Fibroblast of lung (primary cell): ENCODE measurements at regions not wholly inside any gene's neighbourhood (a gene's known extent, or its start where the extent isn't known, plus 50 kb on each side); places are given as distances from the start of the nearest gene placed in this dataset.

Experiments used
- DNase-seq, 2 donors: peaks; one replicate each; pipeline versions ENCODE4 v3.0.0 to v3.0.0-alpha.2; 2010; ENCODE audit warnings: low read depth in 2 of 2
- H2AFZ ChIP-seq: 2 replicates; pipeline ENCODE4 v1.5.1; 2012; ENCODE audit warnings: low read length, control low read depth, inconsistent platforms
- H3K27ac ChIP-seq: 2 replicates; pipeline ENCODE4 v1.5.1; 2011; ENCODE audit warnings: low read length, control low read depth; ENCODE audit not compliant: insufficient read depth
- H3K27me3 ChIP-seq: 2 replicates; pipeline ENCODE4 v1.5.1; 2011; ENCODE audit warnings: mild to moderate bottlenecking, low read length; ENCODE audit not compliant: control insufficient read depth, insufficient read depth
- H3K36me3 ChIP-seq: 2 replicates; pipeline ENCODE4 v1.5.1; 2011; ENCODE audit warnings: low read length; ENCODE audit not compliant: control insufficient read depth, insufficient read depth
- H3K4me1 ChIP-seq: 2 replicates; pipeline ENCODE4 v1.5.1; 2011; ENCODE audit warnings: low read length; ENCODE audit not compliant: control insufficient read depth, insufficient read depth; ENCODE audit errors: extremely low read depth
- H3K4me2 ChIP-seq: 2 replicates; pipeline ENCODE4 v1.5.1; 2011; ENCODE audit warnings: low read length, control low read depth; ENCODE audit not compliant: insufficient read depth; ENCODE audit errors: extremely low read depth
- H3K4me3 ChIP-seq, 4 experiments: fragments of 200-600 bp in 1 of 4; sonication (generic) in 1 of 4; replicated peaks in 1 of 4; 2 replicates each; pipeline ENCODE4 v1.5.1; 2011 to 2016; ENCODE audit warnings: low read length in 4 of 4, low read depth in 3 of 4, mild to moderate bottlenecking in 3 of 4, control low read depth in 2 of 4, inconsistent platforms in 1 of 4, mixed read lengths in 1 of 4; ENCODE audit not compliant: insufficient read depth in 1 of 4; ENCODE audit errors: control extremely low read depth in 1 of 4
- H3K79me2 ChIP-seq: 2 replicates; pipeline ENCODE4 v1.5.1; 2012; ENCODE audit warnings: mild to moderate bottlenecking, low read length, inconsistent platforms; ENCODE audit not compliant: control insufficient read depth, insufficient read depth
- H3K9ac ChIP-seq: 2 replicates; pipeline ENCODE4 v1.5.1; 2011; ENCODE audit warnings: mild to moderate bottlenecking, low read length, control low read depth; ENCODE audit not compliant: insufficient read depth
- H3K9me3 ChIP-seq: 2 replicates; pipeline ENCODE4 v1.5.1; 2012; ENCODE audit warnings: low read depth, low read length; ENCODE audit not compliant: control insufficient read depth, insufficient read depth
- H4K20me1 ChIP-seq: 2 replicates; pipeline ENCODE4 v1.5.1; 2011; ENCODE audit warnings: low read length; ENCODE audit not compliant: control insufficient read depth, insufficient read depth; ENCODE audit errors: extremely low read depth
- EZH2 ChIP-seq: IDR thresholded peaks from 2 replicates; pipeline ENCODE4 v1.5.1; 2012; ENCODE audit warnings: low read length, control low read depth, mild to moderate bottlenecking; ENCODE audit errors: missing control alignments
- TF ChIP-seq, protein P1 (sequence below), 2 donors: IDR thresholded peaks in 1 of 2; conservative IDR thresholded peaks in 1 of 2; 1 replicate in 1 of 2; 2 replicates in 1 of 2; pipeline ENCODE4 v1.5.1; 2011 to 2012; ENCODE audit warnings: low read length in 2 of 2, control low read depth in 1 of 2, inconsistent platforms in 1 of 2, low read depth in 1 of 2, mild to moderate bottlenecking in 1 of 2

DNA sequence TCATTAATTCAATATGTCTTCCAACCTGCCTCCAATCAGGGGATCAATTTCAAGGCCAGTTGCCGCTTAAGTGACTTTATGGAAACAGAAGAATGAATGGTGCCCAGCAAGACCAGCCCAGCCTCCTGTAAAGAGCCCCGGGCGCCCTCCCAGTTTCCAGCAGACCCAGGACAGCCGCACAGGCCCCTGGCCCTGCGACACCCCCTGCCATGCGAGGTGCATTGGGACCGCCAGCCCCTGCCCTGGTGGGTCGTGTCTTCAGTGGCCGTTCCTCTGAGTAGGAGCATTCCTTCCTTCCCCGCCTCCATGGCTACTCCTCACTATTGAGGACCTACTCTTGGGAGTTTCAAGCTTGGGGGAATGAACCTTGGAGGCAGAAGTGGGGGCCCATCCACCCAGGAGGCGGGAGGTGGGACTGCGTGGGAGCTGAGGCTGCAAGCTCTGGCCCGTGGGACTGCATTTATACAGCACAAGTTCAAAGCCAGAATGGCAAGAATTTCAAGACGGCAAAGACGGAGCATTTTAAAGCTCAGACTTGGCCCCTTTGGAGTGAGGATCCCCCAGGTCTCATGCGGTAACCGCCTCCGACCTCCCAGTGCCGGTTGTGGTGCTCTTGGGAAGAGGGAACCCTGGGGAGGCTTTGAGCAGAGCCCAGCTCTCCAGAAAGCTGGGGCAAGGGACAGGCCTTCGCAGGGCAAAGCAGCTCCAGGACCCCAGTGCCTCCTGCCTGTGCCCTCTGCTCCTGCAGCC is 73.1 kb upstream of the ACTRT2 start:
- H3K9ac ChIP-seq, result no peak overlapping the region
- H3K79me2 ChIP-seq, result no peaks in the 10 kb centered on the region
- no peak for DNase-seq
- no peaks in the 10 kb centered on the region for H4K20me1 ChIP-seq
- no peaks in the 10 kb centered on the region for H3K36me3 ChIP-seq
- H3K9me3 ChIP-seq, result peaks cover 6% of the 10 kb centered on the region
- no peak overlapping the region for H3K4me3 ChIP-seq
- H2AFZ ChIP-seq, result no peak overlapping the region
- no peaks in the 10 kb centered on the region for H3K4me1 ChIP-seq
- no peak for TF ChIP-seq EZH2
- no peaks in the 10 kb centered on the region for H3K27me3 ChIP-seq
- H3K27ac ChIP-seq, result no peak overlapping the region
- H3K4me2 ChIP-seq, result no peak overlapping the region

DNA sequence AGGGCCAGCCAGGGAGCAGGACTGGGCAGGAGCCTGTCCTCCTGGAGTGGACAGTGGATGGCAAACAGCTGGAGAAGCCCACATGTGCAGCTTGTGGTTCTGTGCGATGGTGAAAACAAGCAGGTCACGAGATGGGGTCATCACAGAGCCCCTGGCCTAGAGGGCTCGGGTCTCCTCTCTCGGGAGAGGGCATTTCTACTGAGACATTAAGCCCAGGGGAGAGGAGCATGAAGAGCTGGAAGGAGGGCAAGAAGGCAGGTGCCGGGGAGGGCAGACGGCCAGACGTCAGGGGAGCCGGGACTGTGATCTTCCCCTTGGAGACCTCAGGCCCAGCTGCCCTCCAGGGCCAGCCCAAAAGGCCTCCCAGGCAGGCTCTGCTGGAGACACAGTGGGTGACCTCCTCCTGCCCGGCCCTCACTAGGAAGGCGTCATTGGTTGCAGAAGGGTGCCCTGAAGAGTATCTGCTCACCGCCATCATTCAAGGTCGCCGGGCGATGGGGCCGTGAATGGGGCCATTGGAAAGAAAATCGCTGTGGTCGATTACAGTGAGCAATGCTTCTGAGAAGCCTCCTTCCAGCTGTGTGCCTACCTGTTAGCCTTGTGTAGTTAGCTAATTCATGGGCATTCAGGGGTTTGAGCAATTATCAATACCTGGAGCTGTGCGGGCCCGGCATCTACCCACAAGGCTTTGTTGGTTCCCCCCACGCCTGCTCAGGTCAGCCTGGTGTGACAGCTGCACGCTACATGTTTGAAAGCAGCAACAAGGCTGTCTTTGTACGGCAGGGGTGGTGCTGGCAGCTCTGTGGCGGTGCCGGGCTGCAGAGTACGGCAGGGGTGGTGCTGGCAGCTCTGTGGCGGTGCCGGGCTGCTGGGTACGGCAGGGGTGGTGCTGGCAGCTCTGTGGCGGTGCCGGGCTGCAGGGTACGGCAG is 72.3 kb upstream of the ACTRT2 start:
- H3K27ac ChIP-seq, result no peak overlapping the region
- no peaks in the 10 kb centered on the region for H3K27me3 ChIP-seq
- no peak overlapping the region for H3K4me3 ChIP-seq
- no peak overlapping the region for H2AFZ ChIP-seq
- H3K4me1 ChIP-seq, result no peaks in the 10 kb centered on the region
- H3K9ac ChIP-seq, result no peak overlapping the region
- TF ChIP-seq EZH2, result no peak
- TF ChIP-seq, protein P1, sequence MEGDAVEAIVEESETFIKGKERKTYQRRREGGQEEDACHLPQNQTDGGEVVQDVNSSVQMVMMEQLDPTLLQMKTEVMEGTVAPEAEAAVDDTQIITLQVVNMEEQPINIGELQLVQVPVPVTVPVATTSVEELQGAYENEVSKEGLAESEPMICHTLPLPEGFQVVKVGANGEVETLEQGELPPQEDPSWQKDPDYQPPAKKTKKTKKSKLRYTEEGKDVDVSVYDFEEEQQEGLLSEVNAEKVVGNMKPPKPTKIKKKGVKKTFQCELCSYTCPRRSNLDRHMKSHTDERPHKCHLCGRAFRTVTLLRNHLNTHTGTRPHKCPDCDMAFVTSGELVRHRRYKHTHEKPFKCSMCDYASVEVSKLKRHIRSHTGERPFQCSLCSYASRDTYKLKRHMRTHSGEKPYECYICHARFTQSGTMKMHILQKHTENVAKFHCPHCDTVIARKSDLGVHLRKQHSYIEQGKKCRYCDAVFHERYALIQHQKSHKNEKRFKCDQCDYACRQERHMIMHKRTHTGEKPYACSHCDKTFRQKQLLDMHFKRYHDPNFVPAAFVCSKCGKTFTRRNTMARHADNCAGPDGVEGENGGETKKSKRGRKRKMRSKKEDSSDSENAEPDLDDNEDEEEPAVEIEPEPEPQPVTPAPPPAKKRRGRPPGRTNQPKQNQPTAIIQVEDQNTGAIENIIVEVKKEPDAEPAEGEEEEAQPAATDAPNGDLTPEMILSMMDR (conservative IDR thresholded peaks at IDR 0.05 in 1 of 2, IDR thresholded peaks at IDR 0.05 in 1 of 2; ENCODE audit: low read depth in 1 of 2, low read length in 2 of 2), result no peak
- H4K20me1 ChIP-seq, result no peaks in the 10 kb centered on the region
- peaks cover 6% of the 10 kb centered on the region for H3K9me3 ChIP-seq
- H3K4me2 ChIP-seq, result no peak overlapping the region
- H3K36me3 ChIP-seq, result no peaks in the 10 kb centered on the region
- H3K79me2 ChIP-seq, result no peaks in the 10 kb centered on the region
- DNase-seq, result no peak

DNA sequence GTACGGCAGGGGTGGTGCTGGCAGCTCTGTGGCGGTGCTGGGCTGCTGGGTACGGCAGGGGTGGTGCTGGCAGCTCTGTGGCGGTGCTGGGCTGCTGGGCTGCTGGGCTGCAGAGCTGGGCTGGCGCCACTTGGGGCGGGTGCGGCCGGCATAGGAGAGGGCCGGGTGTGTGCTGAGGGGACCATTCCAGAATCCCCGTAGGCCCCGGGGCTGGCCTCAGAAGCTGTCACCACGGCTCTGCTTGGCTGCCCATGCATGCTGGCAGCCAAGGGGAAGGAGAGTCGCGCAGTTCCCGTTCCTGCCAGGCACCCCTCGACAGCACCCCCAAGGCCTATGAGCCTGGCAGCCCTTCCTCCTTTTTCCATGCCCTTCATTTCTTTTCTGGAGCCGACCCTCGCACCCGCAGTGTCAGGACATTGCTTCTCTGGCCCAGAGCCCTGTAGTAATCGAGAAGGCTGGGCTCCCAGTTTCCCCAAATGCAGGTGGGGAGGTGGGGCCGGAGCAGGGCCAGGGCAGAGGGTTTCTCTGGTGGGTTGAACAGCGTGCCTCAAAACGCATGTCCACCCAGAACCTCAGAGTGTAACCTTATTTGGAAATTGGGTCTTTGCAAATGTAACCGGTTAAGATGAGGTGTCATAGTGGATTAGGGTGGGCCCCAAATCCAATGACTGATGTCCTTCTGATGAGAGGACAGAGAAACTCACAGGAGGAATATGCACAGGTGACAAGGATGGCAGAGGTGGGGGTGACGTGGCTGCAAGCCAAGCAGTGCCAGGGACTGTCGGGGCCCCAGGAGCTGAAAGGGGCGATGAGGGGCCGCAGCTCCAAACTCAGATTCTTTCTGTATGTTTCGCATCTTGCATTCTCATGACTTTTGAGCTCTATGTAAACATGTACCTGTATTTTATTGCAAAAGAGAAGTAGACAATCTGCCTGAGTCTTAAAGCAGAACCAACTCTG is 71.0 kb upstream of the ACTRT2 start:
- TF ChIP-seq, protein P1 (conservative IDR thresholded peaks at IDR 0.05 in 1 of 2, IDR thresholded peaks at IDR 0.05 in 1 of 2; ENCODE audit: low read depth in 1 of 2, low read length in 2 of 2), result no peak
- no peak for TF ChIP-seq EZH2
- no peak for DNase-seq
- no peak overlapping the region for H3K27ac ChIP-seq
- H3K79me2 ChIP-seq, result no peaks in the 10 kb centered on the region
- H3K4me1 ChIP-seq, result no peaks in the 10 kb centered on the region
- H3K9me3 ChIP-seq, result peaks cover under 1% of the 10 kb centered on the region
- no peak overlapping the region for H3K4me3 ChIP-seq
- H4K20me1 ChIP-seq, result no peaks in the 10 kb centered on the region
- no peaks in the 10 kb centered on the region for H3K36me3 ChIP-seq
- no peak overlapping the region for H3K9ac ChIP-seq
- no peaks in the 10 kb centered on the region for H3K27me3 ChIP-seq
- H2AFZ ChIP-seq, result no peak overlapping the region
- H3K4me2 ChIP-seq, result no peak overlapping the region
